ENCODE measurements at regions not wholly inside any gene's neighbourhood (a gene's known extent, or its start where the extent isn't known, plus 50 kb on each side); places are given as distances from the start of the nearest gene placed in this dataset.

GRCh38 chrX:131595120-131595519 is 51.2 kb downstream of the OR13H1 start:
- TF ChIP-seq CTCF (IDR thresholded peaks at IDR 0.05): no peak
- H3K4me1 ChIP-seq: no peaks in the 10 kb centered on the region

GRCh38 chrX:131607792-131608369 is 64.0 kb downstream of the OR13H1 start:
- H3K27me3 ChIP-seq: no peaks in the 10 kb centered on the region
- no peak overlapping the region for H3K27ac ChIP-seq
- no peaks in the 10 kb centered on the region for H3K4me1 ChIP-seq
- no peaks in the 10 kb centered on the region for H3K36me3 ChIP-seq
- no peaks in the 10 kb centered on the region for H3K9me3 ChIP-seq
- DNase-seq (ENCODE audit: low spot score): no peak
- no peak overlapping the region for H3K4me3 ChIP-seq
- no peak for TF ChIP-seq CTCF (IDR thresholded peaks at IDR 0.05)

More at GRCh38 chrX:131595120-131595519, 51.2 kb downstream of the OR13H1 start:
- H3K27me3 ChIP-seq: no peaks in the 10 kb centered on the region
- no peaks in the 10 kb centered on the region for H3K36me3 ChIP-seq
- DNase-seq (ENCODE audit: low spot score): no peak
- no peak overlapping the region for H3K4me3 ChIP-seq
- H3K27ac ChIP-seq: no peak overlapping the region
- H3K9me3 ChIP-seq: no peaks in the 10 kb centered on the region

GRCh38 chrX:131609480-131609879 is 65.6 kb downstream of the OR13H1 start:
- Histone ChIP-seq H3K4me1 (no peaks in the 10 kb centered on the region), H3K27me3 (no peaks in the 10 kb centered on the region), H3K4me3 (no peak overlapping the region), H3K36me3 (no peaks in the 10 kb centered on the region), H3K27ac (no peak overlapping the region), H3K9me3 (no peaks in the 10 kb centered on the region)
- no peak for TF ChIP-seq CTCF (IDR thresholded peaks at IDR 0.05)
- DNase-seq (ENCODE audit: low spot score): no peak

- H3K36me3 ChIP-seq: no peaks in the 10 kb centered on the region
- no peak for DNase-seq (ENCODE audit: low spot score)
- no peaks in the 10 kb centered on the region for H3K4me1 ChIP-seq
- no peak for TF ChIP-seq CTCF (IDR thresholded peaks at IDR 0.05)
- H3K9me3 ChIP-seq: no peaks in the 10 kb centered on the region
- no peak overlapping the region for H3K27ac ChIP-seq
- no peak overlapping the region for H3K4me3 ChIP-seq
- H3K27me3 ChIP-seq: no peaks in the 10 kb centered on the region
Observed at GRCh38 chrX:131613260-131613659, 69.4 kb downstream of the OR13H1 start.

DNA sequence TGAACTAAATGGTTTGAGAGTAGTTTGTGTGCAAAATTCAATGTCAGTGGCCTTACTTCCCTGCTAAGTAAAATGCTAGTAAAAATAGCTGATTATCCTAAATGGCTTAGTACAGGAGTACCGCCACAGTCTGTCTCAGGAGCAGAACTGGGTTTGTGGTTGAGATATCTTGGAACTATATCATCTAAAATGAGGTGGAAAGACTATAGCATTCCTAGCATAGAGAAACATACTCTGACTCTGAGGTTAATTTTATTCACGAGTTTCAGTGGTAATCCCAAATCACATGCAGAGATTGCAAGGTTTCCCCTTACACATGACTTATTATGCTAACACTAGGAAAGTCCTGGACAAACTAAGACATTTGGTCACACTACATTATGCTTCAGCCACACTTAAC is 70.4 kb downstream of the OR13H1 start:
- TF ChIP-seq CTCF (IDR thresholded peaks at IDR 0.05): no peak

DNA sequence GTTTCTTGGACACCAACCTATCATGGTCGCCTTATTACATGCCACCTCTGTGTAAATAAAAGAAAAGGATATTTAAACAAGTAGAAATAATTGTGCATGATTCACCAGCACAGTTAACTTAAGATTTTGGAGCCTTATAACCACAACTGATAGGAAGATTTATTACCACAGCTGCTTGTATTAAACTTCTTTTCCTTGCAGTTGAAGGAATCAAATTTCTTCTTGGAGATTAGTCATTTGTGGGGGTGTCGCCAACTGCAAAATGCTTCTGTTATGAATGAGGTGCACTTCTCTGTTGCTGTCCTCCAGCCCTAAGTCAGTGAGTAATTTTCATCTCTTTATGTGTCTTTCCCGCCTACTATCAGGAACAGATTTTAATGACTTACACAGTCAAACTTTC is 73.3 kb downstream of the OR13H1 start:
- Histone ChIP-seq H3K9me3 (no peaks in the 10 kb centered on the region), H3K36me3 (no peaks in the 10 kb centered on the region), H3K27ac (no peak overlapping the region), H3K4me1 (no peaks in the 10 kb centered on the region), H3K4me3 (no peak overlapping the region), H3K27me3 (no peaks in the 10 kb centered on the region)
- DNase-seq (ENCODE audit: low spot score): no peak
- TF ChIP-seq CTCF (IDR thresholded peaks at IDR 0.05): no peak

More for the DNA sequence above, 70.4 kb downstream of the OR13H1 start:
- no peak overlapping the region for H3K27ac ChIP-seq
- no peaks in the 10 kb centered on the region for H3K27me3 ChIP-seq
- no peak overlapping the region for H3K4me3 ChIP-seq
- H3K4me1 ChIP-seq: no peaks in the 10 kb centered on the region
- DNase-seq (ENCODE audit: low spot score): no peak
- no peaks in the 10 kb centered on the region for H3K36me3 ChIP-seq
- no peaks in the 10 kb centered on the region for H3K9me3 ChIP-seq
